SIG-M5 (cell line): ENCODE measurements at regions not wholly inside any gene's neighbourhood (a gene's known extent, or its start where the extent isn't known, plus 50 kb on each side); places are given as distances from the start of the nearest gene placed in this dataset.

Source experiments
- DNase-seq: peaks from one replicate; lab custom pipeline; 2025; lab: John Stamatoyannopoulos, UW

DNA sequence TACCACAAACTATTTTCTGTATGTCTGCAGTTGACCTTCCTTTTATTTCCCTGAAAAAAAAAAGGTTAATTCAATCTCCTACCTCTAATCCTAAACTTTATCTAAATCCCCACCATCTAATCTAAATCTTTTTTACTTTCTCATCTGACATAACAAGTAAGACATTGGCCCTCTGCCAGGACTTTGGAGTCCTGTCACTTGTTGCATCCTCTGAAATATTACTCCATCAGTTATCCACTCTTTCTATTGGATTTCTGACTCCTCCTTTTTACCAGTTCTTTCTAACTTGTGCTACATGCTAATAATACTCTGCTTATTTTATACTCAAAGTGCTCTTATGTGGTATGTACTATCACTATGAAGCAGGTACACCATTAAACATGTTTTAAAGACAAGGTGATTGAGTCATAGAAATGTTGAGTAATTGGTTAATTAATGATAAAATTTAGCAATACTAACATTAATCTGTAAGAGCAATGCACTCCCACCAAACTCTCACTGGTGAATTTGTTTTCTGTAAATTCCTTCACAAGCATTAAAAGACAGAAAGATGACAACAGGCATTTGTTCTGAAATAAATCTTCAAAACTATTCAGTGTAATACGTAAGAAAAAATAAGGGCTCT lies 914.2 kb upstream of the RAG2 start:
- DNase-seq, result no peak

- no peak for DNase-seq
Measured at GRCh38 chr11:37511425-37511933, 913.4 kb upstream of the RAG2 start.

- DNase-seq, result no peak
Measured at GRCh38 chr11:37509506-37509905, 911.5 kb upstream of the RAG2 start.

- no peak for DNase-seq
Measured at GRCh38 chr11:37506531-37506930, 908.5 kb upstream of the RAG2 start.

DNA sequence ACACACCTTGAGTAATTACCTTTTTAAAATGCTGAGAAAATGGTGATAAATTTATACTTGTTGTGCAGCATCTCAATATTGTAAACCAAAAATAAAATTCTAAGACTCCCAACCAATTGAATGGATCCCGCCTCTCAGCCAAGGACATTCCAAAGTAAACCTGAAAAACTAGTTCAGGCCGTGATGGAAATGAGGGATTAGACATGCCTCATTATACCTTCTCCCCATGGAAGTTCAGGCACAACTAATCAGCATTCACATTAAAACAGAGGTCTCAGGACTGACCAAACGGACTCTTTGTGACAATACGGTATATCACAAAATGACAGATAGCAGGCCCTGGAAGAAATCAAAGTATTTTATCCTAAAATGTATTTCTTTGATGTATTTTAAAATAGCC lies 907.4 kb upstream of the RAG2 start:
- no peak for DNase-seq

GRCh38 chr11:37504921-37505320 lies 906.9 kb upstream of the RAG2 start:
- DNase-seq, result no peak

- DNase-seq, result no peak
Measured at GRCh38 chr11:37504060-37504611, 906.1 kb upstream of the RAG2 start.

DNA sequence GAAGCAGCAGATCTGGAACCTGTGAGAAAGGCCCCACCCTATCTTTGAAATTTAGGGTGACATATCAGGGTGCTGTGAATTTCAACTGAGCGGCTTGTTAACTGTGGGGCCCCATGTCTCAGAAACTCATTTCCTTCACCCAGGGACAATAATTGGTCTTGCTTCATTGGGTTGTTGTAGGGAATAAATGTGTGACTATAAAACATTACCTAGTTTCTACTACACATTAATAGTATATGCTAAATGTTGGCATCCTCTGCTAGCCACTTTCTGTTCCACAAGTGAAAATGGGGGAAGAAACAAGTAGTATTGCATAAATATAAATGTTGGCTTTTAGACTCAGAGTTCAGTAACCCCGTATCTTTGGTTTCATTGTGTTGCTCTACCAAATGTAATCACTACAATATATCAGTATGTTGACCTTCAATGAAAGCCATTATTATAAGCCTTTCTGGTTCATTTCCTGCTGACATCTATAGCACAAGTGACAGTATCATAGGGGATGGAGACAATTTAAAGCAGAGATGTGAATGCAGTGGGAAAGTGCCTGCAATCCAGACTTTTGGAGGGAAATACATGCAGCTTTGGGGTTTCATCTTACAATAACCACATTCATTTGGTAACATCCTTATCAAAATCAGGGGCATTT lies 905.5 kb upstream of the RAG2 start:
- DNase-seq, result no peak

DNA sequence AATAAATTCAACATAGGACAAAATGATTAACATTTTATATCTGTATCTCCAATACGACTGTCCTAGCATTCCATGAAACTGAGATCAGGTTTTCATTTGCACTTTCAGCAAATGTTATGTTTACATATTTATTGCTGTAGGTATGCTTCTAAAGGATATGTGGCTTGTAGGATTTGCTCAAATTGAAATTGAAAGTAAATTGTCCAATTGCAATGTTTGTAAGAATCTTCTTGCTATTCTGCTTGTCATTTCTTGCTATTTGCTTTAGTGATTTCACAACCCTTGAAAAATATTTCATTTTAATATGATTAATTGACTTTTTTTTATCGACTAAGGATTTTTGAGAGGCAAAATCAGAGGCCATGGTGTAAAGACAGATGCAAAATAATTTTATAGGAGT lies 904.2 kb upstream of the RAG2 start:
- no peak for DNase-seq

GRCh38 chr11:37500425-37500824 lies 902.4 kb upstream of the RAG2 start:
- no peak for DNase-seq

- no peak for DNase-seq
Measured at GRCh38 chr11:37497326-37497725, 899.3 kb upstream of the RAG2 start.

DNA sequence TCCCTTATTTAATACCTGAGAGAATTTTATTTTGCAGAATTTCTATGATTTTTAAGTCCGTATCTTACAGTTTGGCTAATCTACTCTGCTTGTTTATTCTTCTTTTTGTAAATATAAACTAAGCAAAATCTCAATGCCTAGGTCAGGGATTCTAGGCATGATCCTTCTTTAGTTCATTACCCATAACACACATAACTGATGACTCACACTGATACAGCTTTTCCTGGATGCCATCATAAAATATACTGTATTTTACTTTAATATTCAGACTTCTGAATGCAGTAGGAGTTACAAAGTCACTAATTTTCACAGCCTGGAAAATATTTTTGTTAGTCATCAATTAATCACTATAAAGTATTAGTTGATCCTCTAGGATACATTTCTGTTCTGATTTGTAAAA lies 898.2 kb upstream of the RAG2 start:
- DNase-seq, result no peak

- no peak for DNase-seq
Measured at GRCh38 chr11:37484298-37484697, 886.3 kb upstream of the RAG2 start.

DNA sequence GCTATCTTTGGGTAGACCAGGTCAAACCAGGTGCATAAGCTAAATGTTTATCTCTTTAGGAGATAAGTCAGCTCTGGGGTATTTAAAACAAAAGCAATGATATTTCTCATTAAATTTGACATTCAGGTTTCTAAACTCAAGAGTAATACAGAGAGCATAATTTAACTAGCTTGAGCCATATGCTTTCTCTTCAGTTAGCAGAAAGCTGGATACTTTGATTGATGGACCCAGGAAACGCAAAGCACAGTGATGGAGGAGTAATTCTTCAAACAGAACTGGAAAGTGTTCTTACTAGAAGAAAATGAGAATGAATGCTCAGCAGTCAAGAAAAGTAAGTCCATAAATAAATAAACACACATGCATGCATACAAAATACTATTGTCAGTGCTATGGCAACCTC lies 885.7 kb upstream of the RAG2 start:
- no peak for DNase-seq

- DNase-seq, result no peak
Measured at GRCh38 chr11:37474889-37475288, 876.9 kb upstream of the RAG2 start.

- no peak for DNase-seq
Measured at GRCh38 chr11:37468344-37468743, 870.3 kb upstream of the RAG2 start.

DNA sequence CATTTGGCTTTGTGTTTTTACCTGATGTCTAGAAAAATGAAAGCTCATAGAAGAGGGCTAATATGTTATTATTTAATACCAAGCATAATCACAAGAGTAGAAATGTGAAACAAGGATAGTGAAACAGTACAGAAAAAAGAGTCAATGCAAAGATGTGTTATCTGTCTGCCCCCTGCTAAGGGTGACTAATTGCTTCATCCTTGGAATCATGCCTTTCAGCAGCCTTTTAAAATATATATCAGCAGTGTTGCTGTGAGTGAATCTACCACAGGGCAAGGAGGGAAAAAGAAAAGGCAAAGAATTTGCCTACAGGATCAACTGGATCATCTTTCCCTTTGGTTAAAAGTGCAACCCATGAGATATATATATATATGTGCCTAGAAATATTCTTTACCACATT lies 867.2 kb upstream of the RAG2 start:
- DNase-seq, result no peak

GRCh38 chr11:37459456-37459855 lies 861.4 kb upstream of the RAG2 start:
- no peak for DNase-seq

GRCh38 chr11:37456746-37457145 lies 858.7 kb upstream of the RAG2 start:
- no peak for DNase-seq

DNA sequence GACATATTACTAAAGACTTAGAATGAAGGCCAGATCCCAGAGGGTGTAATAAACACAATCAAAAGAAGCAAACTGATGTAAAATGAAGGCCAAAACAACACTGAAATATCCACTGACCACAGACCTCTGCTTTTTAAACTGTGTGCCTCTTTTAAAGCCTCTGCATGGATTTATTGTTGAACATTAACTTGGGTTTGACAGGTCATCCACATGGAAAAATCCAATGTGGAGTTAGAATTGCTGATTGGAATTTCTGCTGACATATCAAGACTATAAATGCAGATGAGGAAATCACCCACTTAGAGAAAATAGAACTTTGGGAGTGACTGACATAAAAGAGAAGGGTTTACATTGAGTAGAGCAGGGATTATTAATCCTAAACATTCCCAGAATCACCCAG lies 853.9 kb upstream of the RAG2 start:
- DNase-seq, result no peak

DNA sequence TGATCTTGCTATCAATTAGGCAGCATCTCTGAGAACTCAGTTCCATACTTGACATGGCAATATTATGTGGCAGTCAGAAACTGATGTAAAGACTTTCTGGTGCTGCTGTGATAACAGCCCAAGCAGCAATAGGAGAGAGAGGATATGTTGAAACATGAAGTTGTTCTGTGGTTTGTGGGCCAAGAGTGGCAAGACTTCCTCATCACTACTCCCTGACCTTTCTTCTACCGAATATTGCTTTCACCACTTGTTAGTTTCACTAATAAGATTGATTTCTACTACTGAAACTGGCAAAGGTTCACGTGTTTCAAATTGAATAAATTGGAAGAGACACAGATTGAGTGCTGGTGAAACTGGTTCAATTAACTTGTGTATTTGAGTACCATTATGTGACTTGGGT lies 852.6 kb upstream of the RAG2 start:
- no peak for DNase-seq

DNA sequence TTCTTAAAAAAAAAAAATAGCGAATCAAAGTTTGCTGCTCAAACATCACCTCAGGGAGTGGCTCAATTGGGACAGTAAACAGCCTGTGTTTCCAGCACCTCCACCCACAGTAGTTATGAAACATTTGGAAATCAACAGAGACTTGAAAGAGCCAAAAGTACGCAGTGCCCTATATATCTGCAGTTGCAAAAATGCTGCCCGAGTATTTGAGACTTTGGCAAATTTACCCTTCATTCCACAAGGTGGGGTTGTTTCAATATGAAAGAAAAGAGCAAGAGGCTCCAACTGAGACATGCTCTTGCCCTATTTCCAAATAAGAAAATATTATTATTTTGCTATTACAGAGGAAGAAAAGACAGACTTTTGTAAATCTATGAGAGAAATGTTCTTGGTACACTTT lies 851.1 kb upstream of the RAG2 start:
- no peak for DNase-seq

GRCh38 chr11:37442576-37442975 lies 844.5 kb upstream of the RAG2 start:
- DNase-seq, result no peak
